GM21526 (cell line): ENCODE measurements at regions not wholly inside any gene's neighbourhood (a gene's known extent, or its start where the extent isn't known, plus 50 kb on each side); places are given as distances from the start of the nearest gene placed in this dataset.
"Not testable (repeated sequence)": the region's sequence is repeated elsewhere in the genome, so short reads cannot be mapped to it uniquely, and the experiment has no call there.

Experiments used
- ATAC-seq: cut with Tn5 transposase; IDR thresholded peaks from one replicate; pipeline ENCODE4 v1.9.1; 2021; ENCODE audit warnings: moderate library complexity; ENCODE audit not compliant: unreplicated experiment, low FRiP score

DNA sequence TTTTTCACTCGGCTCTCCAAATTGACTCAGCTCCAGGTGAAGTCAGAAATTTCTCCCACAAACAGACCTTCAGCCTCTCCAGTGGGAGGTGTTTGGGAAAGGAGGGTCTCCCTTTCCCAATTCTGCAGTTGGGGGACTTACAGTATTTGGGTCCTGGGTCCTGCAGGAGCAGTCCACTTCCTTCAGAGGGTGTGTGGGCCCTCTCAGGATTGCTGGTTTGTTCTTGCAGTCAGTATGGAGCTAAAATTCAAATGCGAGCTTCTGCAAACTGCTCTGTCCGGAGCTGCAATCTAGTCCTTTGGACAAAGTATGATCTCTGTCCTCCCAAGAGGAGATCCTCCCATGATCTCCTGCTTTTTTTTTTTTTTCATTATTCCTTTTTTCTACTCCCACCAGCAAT is 87.9 kb upstream of the MSTN start:
- ATAC-seq = no peak

DNA sequence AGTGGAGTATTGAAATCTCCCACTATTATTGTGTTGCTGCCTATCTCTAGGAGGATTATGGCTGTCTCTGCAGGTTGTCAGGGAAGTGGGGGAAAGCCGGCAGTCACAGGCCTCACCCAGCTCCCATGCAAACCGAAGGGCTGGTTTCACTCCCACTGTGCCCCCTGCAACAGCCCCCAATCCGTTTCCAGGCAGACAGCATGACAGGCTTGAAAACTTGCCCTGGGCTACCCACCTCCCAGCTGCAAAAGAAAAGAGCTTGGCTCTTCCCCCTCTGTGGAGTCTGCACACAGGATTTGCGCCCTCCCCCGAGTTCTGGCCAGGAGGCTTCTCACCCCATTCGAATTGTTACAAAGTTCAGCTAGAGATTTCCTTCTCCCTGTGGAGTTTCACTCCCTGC is 87.4 kb upstream of the MSTN start:
- ATAC-seq = no peak

DNA sequence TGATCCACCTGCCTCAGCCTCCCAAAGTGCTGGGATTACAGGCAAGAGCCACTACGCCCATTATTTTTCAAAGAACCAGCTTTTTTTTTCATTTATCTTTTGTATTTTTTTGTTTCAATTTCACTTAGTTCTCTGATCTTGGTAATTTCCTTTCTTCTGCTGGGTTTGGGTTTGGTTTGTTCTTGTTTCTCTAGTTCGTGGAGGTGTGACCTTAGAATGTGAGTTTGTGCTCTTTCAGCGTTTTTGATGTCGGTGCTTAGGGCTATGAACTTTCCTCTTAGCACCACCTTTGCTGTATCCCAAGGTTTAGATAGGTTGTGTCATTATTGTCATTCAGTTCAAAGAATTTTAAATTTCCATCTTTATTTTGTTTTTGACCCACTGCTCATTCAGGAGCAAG is 86.7 kb upstream of the MSTN start:
- no peak for ATAC-seq

DNA sequence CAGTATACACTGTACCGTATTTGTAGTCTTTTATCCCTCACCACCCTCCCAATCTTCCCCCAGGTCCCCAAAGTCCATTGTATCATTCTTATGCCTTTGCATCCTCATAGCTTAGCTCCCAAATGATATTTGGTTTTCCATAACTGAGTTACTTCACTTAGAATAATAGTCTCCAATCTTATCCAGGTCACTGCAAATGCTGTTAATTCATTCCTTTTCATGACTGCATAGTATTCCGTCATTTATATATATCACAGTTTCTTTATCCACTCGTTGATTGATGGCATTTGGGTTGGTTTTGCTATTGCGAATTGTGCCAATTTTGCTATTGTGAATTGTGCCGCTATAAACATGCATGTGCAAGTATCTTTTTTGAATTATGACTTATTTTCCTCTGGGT is 83.6 kb upstream of the MSTN start:
- ATAC-seq = not testable (repeated sequence)

DNA sequence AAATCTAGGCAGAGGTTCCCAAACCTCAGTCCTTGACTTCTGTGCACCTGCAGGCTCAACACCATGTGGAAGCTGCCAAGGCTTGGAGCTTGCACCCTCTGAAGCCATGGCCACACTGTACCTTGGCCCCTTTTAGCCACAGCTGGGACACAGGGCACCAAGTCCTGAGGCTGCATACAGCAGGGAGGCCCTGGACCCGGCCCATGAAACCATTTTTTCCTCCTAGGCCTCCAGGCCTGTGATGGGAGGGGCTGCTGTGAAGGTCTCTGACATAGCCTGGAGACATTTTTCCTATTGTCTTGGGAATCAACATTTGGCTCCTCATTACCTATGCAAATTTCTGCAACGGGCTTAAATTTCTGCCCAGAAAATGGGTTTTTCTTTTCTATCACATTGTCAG is 77.9 kb upstream of the MSTN start:
- ATAC-seq = not testable (repeated sequence)

DNA sequence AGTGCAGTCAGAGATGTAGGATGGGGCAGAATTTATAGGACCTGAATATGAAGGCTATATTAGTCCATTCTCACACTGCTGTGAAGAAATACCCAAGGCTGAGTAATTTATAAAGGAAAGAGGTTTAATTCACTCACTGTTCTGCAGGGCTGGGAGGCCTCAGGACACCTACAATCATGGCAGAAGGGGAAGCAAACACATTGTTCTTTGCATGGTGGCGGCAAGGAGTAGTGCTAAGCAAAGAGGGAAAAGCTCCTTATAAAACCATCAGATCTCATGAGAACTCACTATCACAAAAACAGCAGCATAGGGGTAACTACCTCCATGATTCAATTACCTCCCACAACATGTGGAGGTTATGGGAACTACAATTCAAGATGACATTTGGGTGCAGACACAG is 76.8 kb upstream of the MSTN start:
- no peak for ATAC-seq

DNA sequence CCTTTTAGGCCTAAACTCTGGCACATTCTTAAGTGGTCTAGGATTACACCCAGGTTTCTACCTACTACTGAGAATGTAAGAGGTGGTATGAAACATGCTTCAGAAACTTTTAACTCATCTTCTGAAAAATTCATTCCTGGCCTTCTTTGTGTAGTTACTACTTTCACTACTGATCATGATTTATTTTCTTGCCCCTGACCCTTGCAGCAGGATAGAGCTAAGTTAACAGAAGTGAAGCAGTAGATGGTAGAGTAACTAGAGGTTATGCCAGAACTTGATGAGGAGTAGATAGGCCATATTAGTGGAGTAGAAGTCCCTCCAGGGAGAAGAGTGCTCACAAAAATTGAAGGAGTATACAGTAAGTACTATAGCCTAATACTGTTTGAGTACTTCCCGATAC is 75.5 kb upstream of the MSTN start:
- ATAC-seq = no peak

DNA sequence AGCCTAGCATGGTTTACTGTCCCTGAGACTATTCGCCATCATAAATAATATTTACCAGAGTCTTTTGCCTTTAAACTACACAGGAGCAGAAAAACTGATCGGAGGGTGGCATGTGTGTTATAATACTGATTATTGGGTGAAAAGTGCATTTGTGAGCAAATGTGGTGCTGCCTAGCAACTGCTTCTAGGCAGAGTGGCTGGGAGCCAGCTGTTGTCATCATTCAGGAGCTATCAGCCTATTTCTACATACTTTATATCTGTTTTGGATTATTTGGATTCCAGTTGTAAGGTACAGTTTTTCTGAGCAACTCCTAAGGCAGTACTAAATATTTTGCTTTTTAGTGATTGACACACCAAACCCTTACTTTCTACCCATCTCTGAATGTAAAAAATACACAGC is 75.0 kb upstream of the MSTN start:
- no peak for ATAC-seq

DNA sequence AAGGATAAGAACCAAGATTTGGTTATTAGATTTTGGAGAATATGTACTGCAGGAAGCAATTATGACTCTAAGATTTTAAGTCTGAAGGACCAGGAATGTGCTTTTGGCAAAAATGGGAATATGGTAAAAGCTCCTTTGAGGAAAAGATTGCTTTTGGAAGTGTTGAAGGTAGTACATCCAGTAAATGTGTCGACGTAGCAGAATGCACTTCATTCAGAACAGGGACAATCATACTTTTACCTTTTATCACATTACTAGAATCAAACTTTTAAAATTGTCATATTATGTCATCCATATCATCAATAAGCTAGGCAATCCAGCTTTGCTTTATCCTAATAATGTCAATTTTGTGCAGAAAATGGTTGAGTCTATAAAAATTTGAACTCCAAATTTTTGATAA is 74.3 kb upstream of the MSTN start:
- ATAC-seq = no peak

DNA sequence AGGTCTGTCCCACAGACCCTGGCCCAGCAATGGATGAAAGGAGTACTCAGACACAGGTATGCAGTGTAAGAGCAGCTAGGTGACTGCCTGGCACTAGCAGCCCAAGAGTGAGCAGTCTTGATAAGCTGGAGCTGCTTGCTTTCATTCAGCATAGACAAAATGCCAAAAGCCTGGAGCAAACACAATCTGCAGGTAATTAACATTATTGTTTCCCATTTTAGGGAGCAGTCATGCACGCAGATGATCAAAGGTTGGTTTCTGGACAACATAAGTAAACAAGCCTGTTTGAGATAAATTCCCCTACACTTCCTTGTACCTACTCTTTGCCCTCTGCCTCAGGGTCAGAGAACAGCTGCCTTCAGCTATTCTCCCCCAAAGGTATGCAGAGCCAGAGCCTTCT is 73.7 kb upstream of the MSTN start:
- no peak for ATAC-seq

DNA sequence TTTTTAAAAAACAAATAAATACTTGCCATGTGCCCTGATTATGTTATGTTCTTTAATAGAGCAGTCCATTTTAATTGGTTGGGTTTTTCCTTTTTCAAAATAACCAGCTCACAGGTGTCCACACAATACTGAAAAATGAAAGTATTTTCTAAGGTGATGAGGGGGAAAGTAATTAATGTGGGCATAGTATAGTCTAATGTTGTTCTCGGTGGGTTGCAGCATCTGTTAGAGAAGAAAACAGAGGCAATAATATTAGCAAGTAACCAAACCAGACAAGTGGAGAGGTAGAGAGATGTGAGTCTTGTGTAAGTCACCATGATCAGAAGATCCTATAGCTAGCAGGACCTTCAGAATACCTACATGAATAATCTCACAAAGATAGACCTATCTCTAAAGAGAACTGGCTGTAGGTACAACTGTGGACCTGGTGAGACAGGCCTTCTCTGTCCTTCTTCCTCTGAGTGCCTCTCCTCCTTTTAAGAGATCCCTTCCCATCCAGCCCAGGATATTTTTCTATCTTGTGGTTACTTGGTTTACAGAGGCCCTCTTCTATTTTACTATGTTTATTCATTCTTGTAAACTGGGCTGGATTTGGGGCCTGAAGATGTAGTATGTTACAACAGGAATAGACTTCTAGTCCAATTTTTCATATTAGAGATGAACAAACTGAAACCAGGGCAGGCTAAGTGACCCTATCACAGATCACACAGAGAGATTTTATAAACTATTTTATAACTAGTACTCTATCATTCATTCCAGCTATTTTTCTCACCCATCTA is 67.1 kb upstream of the MSTN start:
- no peak for ATAC-seq

DNA sequence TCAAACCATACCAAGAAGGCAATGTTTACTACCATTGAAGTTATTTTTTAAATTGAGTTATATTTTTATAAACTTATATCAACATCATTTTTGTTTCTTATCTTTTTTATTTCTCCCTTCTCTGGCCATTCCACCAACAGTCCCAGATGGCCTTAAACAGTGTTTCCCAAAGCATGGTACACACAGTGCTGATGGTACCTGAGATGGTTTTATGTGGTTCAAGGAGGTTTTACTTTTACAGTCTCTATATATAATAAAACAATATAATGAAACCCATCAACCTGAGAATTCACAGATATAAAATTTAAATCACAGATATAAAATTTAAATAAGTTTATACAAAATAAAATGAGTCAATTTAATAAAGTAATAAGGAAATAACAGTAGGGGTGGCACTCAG is 65.1 kb upstream of the MSTN start:
- ATAC-seq = no peak

DNA sequence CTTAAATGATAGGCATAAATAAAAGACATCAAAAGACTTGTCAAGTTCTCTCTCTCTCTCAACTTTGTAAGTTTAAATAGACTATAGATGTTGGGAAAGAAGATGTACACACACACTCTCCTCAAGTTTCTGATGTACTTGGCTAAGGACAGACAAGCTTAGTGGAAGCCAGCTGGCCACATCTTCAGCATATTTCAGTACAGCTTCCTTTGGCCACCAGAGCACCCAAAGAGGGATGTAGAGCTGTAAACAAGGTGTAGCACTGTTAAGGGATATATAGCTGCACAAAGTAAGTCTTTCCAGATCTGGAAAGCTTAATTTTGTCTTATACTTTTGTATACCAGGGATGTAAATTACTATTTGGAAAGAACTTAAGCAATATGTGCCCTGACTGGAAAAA is 64.3 kb upstream of the MSTN start:
- ATAC-seq = no peak

DNA sequence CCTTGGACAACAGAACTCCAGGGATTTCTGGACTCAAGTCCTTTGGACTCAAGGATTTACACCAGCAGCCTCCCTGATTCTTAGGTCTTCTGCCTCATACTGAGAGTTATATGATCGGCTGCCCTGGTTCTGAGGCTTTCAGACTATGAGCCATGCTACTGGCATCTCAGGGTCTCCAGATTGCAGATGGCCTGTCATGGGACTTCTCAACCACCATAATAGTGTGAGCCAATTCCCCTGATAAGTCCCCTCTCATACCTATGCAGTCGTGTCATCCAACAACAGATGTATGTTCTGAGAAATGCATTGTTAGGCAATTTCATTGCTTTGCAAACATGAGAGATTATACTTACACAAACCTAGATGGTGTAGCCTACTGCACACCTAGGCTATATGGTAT is 61.4 kb upstream of the MSTN start:
- no peak for ATAC-seq

DNA sequence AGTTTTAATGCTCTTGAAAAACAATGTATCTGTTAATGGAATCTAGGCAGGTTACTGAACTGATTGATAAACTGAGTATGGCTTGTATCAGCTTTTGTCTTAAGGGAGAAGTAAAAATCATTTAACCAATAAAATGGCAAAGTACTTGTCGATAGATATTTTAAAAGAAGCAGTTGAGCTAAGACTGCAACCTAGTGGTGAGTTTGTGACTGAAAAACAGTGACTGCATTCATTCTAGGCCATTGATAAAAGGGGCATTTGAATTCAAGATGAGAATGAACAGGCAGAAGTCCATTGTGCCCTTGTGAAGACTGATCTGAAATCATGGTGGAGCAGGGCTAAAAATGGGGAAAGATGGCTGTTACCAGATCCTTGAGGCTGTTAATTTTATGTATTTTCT is 59.4 kb upstream of the MSTN start:
- peak; percentile 68 for ATAC-seq

DNA sequence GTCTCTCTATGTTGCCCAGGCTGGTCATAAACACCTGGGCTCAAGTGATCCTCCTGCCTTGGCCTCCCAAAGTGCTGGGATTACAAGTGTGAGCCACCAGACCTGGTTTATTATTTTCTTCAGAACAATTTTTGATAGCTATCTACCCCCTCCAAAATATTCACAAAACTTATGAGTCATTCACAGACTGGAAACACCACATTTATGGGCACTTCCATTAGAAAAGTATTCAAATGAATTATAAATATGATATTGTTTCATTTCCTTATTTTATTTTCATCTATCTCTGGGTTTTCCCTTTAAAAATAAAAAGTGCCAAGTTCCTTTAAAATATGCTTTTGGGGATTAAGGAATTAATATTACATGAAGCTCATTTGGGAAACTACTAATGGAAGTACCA is 58.8 kb upstream of the MSTN start:
- no peak for ATAC-seq

DNA sequence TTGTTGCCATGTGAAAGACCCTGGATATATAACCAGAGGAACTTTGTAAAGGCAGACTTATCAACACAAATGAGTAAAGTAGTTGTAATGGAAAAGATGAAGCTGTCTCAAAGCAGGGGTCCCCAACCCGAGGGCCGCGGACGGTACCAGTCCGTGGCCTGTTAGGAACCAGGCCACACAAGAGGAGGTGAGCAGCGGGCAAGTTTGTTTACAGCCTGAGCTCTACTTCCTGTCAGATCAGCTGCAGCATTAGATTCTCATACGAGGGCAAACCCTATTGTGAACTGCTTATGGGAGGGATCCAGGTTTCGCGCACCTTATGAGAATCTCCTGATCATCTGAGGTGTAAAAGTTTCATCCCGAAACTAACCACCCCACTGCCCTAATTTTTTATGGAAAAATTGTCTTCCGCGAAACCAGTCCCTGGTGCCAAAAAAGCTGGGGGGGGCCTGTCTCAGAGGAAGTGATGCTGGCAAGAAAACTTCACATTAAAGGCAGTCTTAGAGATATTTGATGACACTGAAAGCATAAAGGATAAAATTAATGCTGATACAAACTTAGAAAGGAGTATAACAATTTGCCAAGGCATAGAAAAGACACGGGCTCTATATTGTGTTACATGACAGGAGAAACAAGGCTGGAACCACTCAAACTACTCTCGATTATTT is 57.5 kb upstream of the MSTN start:
- no peak for ATAC-seq

DNA sequence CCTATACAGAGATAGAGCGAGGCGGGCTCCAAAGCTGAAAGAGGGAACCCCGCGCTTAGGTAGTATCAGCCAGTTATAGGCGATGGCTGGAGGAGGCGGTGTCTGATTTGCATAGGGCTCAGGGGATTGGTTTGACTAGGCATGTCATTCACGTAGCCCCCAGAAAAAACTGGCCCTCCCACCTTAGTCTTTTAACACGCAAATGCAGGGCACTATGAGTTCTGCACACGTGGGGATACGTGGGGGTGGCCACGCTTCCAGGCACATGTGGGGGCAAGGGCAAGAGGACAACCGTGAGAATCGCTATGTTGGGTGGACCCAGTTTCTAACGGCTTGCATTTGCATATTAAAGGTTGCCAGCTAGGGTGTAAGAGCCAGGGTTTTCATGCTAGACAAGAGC is 56.7 kb upstream of the MSTN start:
- no peak for ATAC-seq

DNA sequence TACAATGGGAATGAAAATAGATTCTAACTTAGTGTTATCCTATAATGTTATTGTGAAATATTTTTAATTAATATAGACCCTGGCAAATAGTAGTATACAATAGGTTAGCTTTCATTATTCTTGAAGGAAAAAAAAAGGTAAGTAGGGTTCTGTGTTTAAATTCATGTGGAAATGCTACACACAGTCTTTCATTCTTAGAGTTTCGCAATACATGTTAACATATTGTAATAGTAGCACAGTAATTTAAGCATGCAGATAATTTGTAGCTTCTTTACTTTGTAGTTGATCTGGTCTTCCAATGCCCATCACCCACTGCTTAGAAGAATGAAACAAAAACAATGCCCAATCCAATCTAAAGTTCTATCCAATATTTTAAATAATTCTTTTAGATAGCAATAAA is 54.8 kb upstream of the MSTN start:
- ATAC-seq = no peak

DNA sequence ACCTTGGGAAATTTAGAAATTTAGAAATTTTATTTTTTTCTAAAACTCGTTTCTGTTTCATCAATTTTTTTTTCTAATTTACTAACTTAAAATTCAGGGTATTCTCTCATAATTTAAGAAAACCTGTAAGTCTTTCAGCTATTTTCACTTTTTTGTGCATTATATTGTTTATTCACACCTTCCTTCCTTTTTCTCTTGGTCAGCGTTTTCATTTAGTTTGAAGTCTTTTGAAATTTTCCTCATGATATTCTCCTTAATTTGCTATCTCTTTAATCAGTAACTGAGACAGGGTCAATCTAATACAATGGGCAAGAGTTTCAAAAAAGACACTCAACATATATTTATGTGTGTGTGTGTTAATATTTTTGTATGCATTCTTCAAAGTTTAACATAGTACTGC is 50.5 kb upstream of the MSTN start:
- ATAC-seq = no peak
